HuH-7 (cell line): ENCODE measurements at regions not wholly inside any gene's neighbourhood (a gene's known extent, or its start where the extent isn't known, plus 50 kb on each side); places are given as distances from the start of the nearest gene placed in this dataset.
"Not testable (repeated sequence)": the region's sequence is repeated elsewhere in the genome, so short reads cannot be mapped to it uniquely, and the experiment has no call there.

ENCODE experiments used
- DNase-seq: peaks from one replicate; pipeline ENCODE4 v3.0.0; 2011; ENCODE audit warnings: low spot score

- no peak for DNase-seq
Measured at GRCh38 chr15:66964791-66965190, 100.6 kb upstream of the SMAD3 start.

GRCh38 chr15:66965201-66965900 is 100.1 kb upstream of the SMAD3 start:
- no peak for DNase-seq

- DNase-seq: no peak
Measured at GRCh38 chr15:66966256-66966655, 99.1 kb upstream of the SMAD3 start.

- DNase-seq: no peak
Measured at GRCh38 chr15:66968806-66969596, 96.4 kb upstream of the SMAD3 start.

GRCh38 chr15:66974131-66974530 is 91.3 kb upstream of the SMAD3 start:
- not testable (repeated sequence) for DNase-seq

- not testable (repeated sequence) for DNase-seq
Measured at GRCh38 chr15:66976106-66976640, 89.2 kb upstream of the SMAD3 start.

- not testable (repeated sequence) for DNase-seq
Measured at GRCh38 chr15:66980326-66980725, 85.1 kb upstream of the SMAD3 start.

GRCh38 chr15:66981771-66982170 is 83.6 kb upstream of the SMAD3 start:
- no peak for DNase-seq

- no peak for DNase-seq
Measured at GRCh38 chr15:66982250-66982649, 83.2 kb upstream of the SMAD3 start.

- DNase-seq: no peak
Measured at GRCh38 chr15:66982816-66983215, 82.6 kb upstream of the SMAD3 start.

GRCh38 chr15:66985653-66986052 is 79.7 kb upstream of the SMAD3 start:
- no peak for DNase-seq

- DNase-seq: no peak
Measured at GRCh38 chr15:66986951-66987350, 78.5 kb upstream of the SMAD3 start.

- DNase-seq: no peak
Measured at GRCh38 chr15:66993090-66993489, 72.3 kb upstream of the SMAD3 start.

GRCh38 chr15:66993874-66994696 is 71.3 kb upstream of the SMAD3 start:
- DNase-seq: no peak

- no peak for DNase-seq
Measured at GRCh38 chr15:66994927-66995656, 70.3 kb upstream of the SMAD3 start.

- no peak for DNase-seq
Measured at GRCh38 chr15:66996094-66996493, 69.3 kb upstream of the SMAD3 start.

- DNase-seq: no peak
Measured at GRCh38 chr15:66997212-66997611, 68.2 kb upstream of the SMAD3 start.

GRCh38 chr15:66998234-66998633 is 67.2 kb upstream of the SMAD3 start:
- not testable (repeated sequence) for DNase-seq

GRCh38 chr15:66999046-66999968 is 66.1 kb upstream of the SMAD3 start:
- DNase-seq: no peak

GRCh38 chr15:67000896-67001295 is 64.5 kb upstream of the SMAD3 start:
- DNase-seq: no peak

GRCh38 chr15:67002368-67002767 is 63.0 kb upstream of the SMAD3 start:
- no peak for DNase-seq
